IMR-90 (cell line): ENCODE measurements at regions not wholly inside any gene's neighbourhood (a gene's known extent, or its start where the extent isn't known, plus 50 kb on each side); places are given as distances from the start of the nearest gene placed in this dataset.

Source experiments
- ATAC-seq: fragments of 200-7000 bp; cut with Tn5 transposase; 2 replicates; pipeline ENCODE4 v1.9.1; 2020; ENCODE audit warnings: low read depth, mild to moderate bottlenecking, moderate library complexity
- BruUV-seq: library from RNA; stranded (reverse); fragments of 400-500 nt; replicated peaks from 2 replicates; lab custom pipeline; 2021; lab: Mats Ljungman, UMichigan
- CTCF ChIA-PET: fragments of 300-600 bp; formaldehyde crosslinking; extraction: SDS; loops from one replicate; lab custom pipeline; 2021; ENCODE audit warnings: antibody characterized with exemption; lab: Yijun Ruan, JAX
- POLR2A ChIA-PET: fragments of 300-600 bp; sonication (Branson Sonifier 250); formaldehyde crosslinking; loops from one replicate; lab custom pipeline; 2022; ENCODE audit warnings: antibody characterized with exemption; ENCODE audit not compliant: unreplicated experiment; lab: Charles Lee
- DNase-seq: peaks from one replicate; pipeline ENCODE4 v3.0.0; 2013
- H2AFZ ChIP-seq: replicated peaks from 2 replicates; pipeline ENCODE3; 2013; ENCODE audit warnings: low read length, mild to moderate bottlenecking; ENCODE audit not compliant: poor library complexity
- H2AK5ac ChIP-seq: 2 replicates; pipeline ENCODE4 v1.6.1; 2013; ENCODE audit warnings: low read depth, low read length, inconsistent platforms
- H2AK9ac ChIP-seq: replicated peaks from 2 replicates; pipeline ENCODE3; 2013; ENCODE audit warnings: mild to moderate bottlenecking, low read depth, low read length, moderate library complexity; ENCODE audit not compliant: poor library complexity
- H2BK120ac ChIP-seq: 2 replicates; pipeline ENCODE4 v1.6.1; 2013; ENCODE audit warnings: low read depth, low read length, inconsistent platforms
- H2BK15ac ChIP-seq: 3 replicates; pipeline ENCODE4 v1.6.1; 2013; ENCODE audit warnings: low read depth, low read length, inconsistent platforms
- H2BK20ac ChIP-seq: 2 replicates; pipeline ENCODE4 v1.6.1; 2013; ENCODE audit warnings: low read depth, mild to moderate bottlenecking, inconsistent platforms, low read length, moderate library complexity
- H2BK5ac ChIP-seq: 2 replicates; pipeline ENCODE4 v1.6.1; 2013; ENCODE audit warnings: mild to moderate bottlenecking, low read depth, low read length, inconsistent platforms; ENCODE audit not compliant: poor library complexity, severe bottlenecking
- H3K14ac ChIP-seq: replicated peaks from 2 replicates; pipeline ENCODE4 v1.6.1; 2013; ENCODE audit warnings: low read depth, low read length, inconsistent platforms
- H3K18ac ChIP-seq: 2 replicates; pipeline ENCODE4 v1.6.1; 2013; ENCODE audit warnings: low read depth, low read length, control low read depth
- H3K23ac ChIP-seq: 2 replicates; pipeline ENCODE4 v1.6.1; 2013; ENCODE audit warnings: low read depth, low read length, inconsistent platforms
- H3K27ac ChIP-seq: 2 replicates; pipeline ENCODE4 v1.5.1; 2013; ENCODE audit warnings: mild to moderate bottlenecking, control low read depth, low read length; ENCODE audit not compliant: insufficient read depth
- H3K27me3 ChIP-seq: 2 replicates; pipeline ENCODE4 v1.6.1; 2013; ENCODE audit warnings: low read length; ENCODE audit not compliant: control insufficient read depth, insufficient read depth
- H3K36me3 ChIP-seq: 2 replicates; pipeline ENCODE4 v1.6.1; 2013; ENCODE audit warnings: low read length, mixed read lengths; ENCODE audit not compliant: control insufficient read depth, insufficient read depth
- H3K4ac ChIP-seq: 2 replicates; pipeline ENCODE4 v1.6.1; 2013; ENCODE audit warnings: low read depth, low read length, inconsistent platforms
- H3K4me1 ChIP-seq: 2 replicates; pipeline ENCODE4 v1.6.1; 2013; ENCODE audit warnings: low read length, mixed read lengths; ENCODE audit not compliant: control insufficient read depth, insufficient read depth
- H3K4me2 ChIP-seq: 2 replicates; pipeline ENCODE4 v1.6.1; 2013; ENCODE audit warnings: low read depth, mild to moderate bottlenecking, control low read depth, low read length, moderate library complexity
- H3K4me3 ChIP-seq: 2 replicates; pipeline ENCODE4 v1.5.1; 2013; ENCODE audit warnings: low read depth, mild to moderate bottlenecking, control low read depth, low read length, moderate library complexity; ENCODE audit not compliant: insufficient read depth
- H3K56ac ChIP-seq: 2 replicates; pipeline ENCODE4 v1.6.1; 2013; ENCODE audit warnings: low read length, inconsistent platforms; ENCODE audit not compliant: insufficient read depth; ENCODE audit errors: extremely low read depth
- H3K79me1 ChIP-seq, 2 experiments: 2 replicates each; pipeline ENCODE4 v1.6.1; 2013; ENCODE audit warnings: low read length in 2 of 2, inconsistent platforms in 1 of 2, low read depth in 1 of 2
- H3K9ac ChIP-seq: 2 replicates; pipeline ENCODE4 v1.6.1; 2013; ENCODE audit warnings: low read depth, low read length, control low read depth
- H3K9me1 ChIP-seq: 2 replicates; pipeline ENCODE4 v1.6.1; 2013; ENCODE audit warnings: low read length, inconsistent platforms; ENCODE audit not compliant: insufficient read depth
- H3K9me3 ChIP-seq: 2 replicates; pipeline ENCODE4 v1.6.1; 2013; ENCODE audit warnings: low read length; ENCODE audit not compliant: control insufficient read depth, insufficient read depth
- H4K20me1 ChIP-seq: 2 replicates; pipeline ENCODE4 v1.6.1; 2013; ENCODE audit warnings: low read length, inconsistent platforms; ENCODE audit not compliant: insufficient read depth
- H4K5ac ChIP-seq: 2 replicates; pipeline ENCODE4 v1.6.1; 2013; ENCODE audit warnings: mild to moderate bottlenecking, low read depth, low read length, control low read depth
- H4K8ac ChIP-seq, 2 experiments: 2 replicates each; pipeline ENCODE4 v1.6.1; 2013; ENCODE audit warnings: low read depth in 2 of 2, low read length in 2 of 2, control low read depth in 1 of 2, inconsistent platforms in 1 of 2
- H4K91ac ChIP-seq: 2 replicates; pipeline ENCODE4 v1.6.1; 2013; ENCODE audit warnings: low read depth, low read length, inconsistent platforms; ENCODE audit not compliant: insufficient read depth
- BHLHE40 ChIP-seq: fragments of 150-350 bp; IDR thresholded peaks from 2 replicates; pipeline ENCODE4 v1.6.1; 2016; ENCODE audit warnings: mild to moderate bottlenecking, low read depth, low read length
- CEBPB ChIP-seq: IDR thresholded peaks from 2 replicates; pipeline ENCODE4 v1.6.1; 2012; ENCODE audit warnings: low read depth, low read length, improper control_type of control experiment
- MAFK ChIP-seq: IDR thresholded peaks from 2 replicates; pipeline ENCODE4 v1.6.1; 2012; ENCODE audit warnings: low read depth, low read length, improper control_type of control experiment
- MXI1 ChIP-seq: IDR thresholded peaks from 2 replicates; pipeline ENCODE4 v1.6.1; 2012; ENCODE audit warnings: low read depth, mild to moderate bottlenecking, low read length, moderate library complexity, borderline replicate concordance
- NFE2L2 ChIP-seq: fragments of 150-350 bp; IDR thresholded peaks from 2 replicates; pipeline ENCODE4 v1.6.1; 2016; ENCODE audit warnings: low read depth, mild to moderate bottlenecking, low read length
- POLR2A ChIP-seq: IDR thresholded peaks from 2 replicates; pipeline ENCODE4 v1.6.1; 2012; ENCODE audit warnings: mild to moderate bottlenecking, low read depth, low read length
- RFX5 ChIP-seq: IDR thresholded peaks from 2 replicates; pipeline ENCODE4 v1.8.0; 2012; ENCODE audit warnings: low read depth, mild to moderate bottlenecking, low read length, moderate library complexity
- USF2 ChIP-seq: fragments of 150-350 bp; IDR thresholded peaks from 2 replicates; pipeline ENCODE4 v1.6.1; 2017; ENCODE audit warnings: mild to moderate bottlenecking, antibody characterized with exemption, low read length, low read depth
- WGBS, 2 experiments: methylation state at CpG; one replicate each; pipeline versions ENCODE4 v1.1.5 to v1.1.7; 2013; ENCODE audit warnings: missing lambda C conversion rate in 2 of 2; ENCODE audit not compliant: insufficient read length in 1 of 2; ENCODE audit errors: extremely low coverage in 2 of 2; 5-methylcytosine and 5-hydroxymethylcytosine counted together
- dilution Hi-C: fragments of 300-500 bp; cut with HindIII; formaldehyde crosslinking; loops from one replicate; pipeline ENCODE4 v1.14.3; 2018; ENCODE audit warnings: low sequenced_read_pairs; ENCODE audit not compliant: unreplicated experiment
- in situ Hi-C: fragments of 300-500 bp; cut with MboI; formaldehyde crosslinking; loops from 3 replicates; pipeline ENCODE4 v1.14.3; 2019; ENCODE audit warnings: low sequenced_read_pairs, inconsistent platforms, mixed read lengths
- intact Hi-C: fragments of 100-400 bp; cut with micrococcal nuclease; formaldehyde crosslinking; loops from 2 replicates; pipeline ENCODE4 v1.10.0; 2022

- no peak overlapping the region for H3K9ac ChIP-seq
- intact Hi-C loops, result no loop called here
- WGBS, 2 experiments, result no CpG with 5 or more reads among the region's 1 CpG
Observed at GRCh38 chr18:14014456-14014855, 99.1 kb upstream of the MC2R start.

More at GRCh38 chr18:14014456-14014855, 99.1 kb upstream of the MC2R start:
- Histone ChIP-seq H4K91ac (no peak overlapping the region), H3K4me2 (no peak overlapping the region), H4K20me1 (no peaks in the 10 kb centered on the region), H3K14ac (no peak overlapping the region), H3K9me1 (no peaks in the 10 kb centered on the region), H3K36me3 (no peaks in the 10 kb centered on the region), H3K9me3 (peaks cover 10% of the 10 kb centered on the region), H3K4ac (no peak overlapping the region), H3K27me3 (no peaks in the 10 kb centered on the region), H2AK9ac (no peak overlapping the region), H4K8ac (no peak overlapping the region), H3K23ac (no peak overlapping the region), H2AK5ac (no peak overlapping the region), H2BK120ac (no peak overlapping the region), H2BK20ac (no peak overlapping the region), H3K27ac (no peak overlapping the region), H3K79me1 (no peaks in the 10 kb centered on the region), H2BK15ac (no peak overlapping the region), H3K4me3 (no peak overlapping the region), H2BK5ac (no peak overlapping the region), H3K18ac (no peak overlapping the region), H2AFZ (no peak overlapping the region), H3K4me1 (no peaks in the 10 kb centered on the region), H3K56ac (no peak overlapping the region), H4K5ac (no peak overlapping the region)
- TF ChIP-seq MXI1 (no peak), MAFK (no peak), USF2 (no peak), BHLHE40 (no peak), NFE2L2 (no peak), RFX5 (no peak), POLR2A (no peak), CEBPB (no peak)
- DNase-seq, result no peak
- dilution Hi-C loops (no loop called here), in situ Hi-C loops (no loop called here)
- ChIA-PET CTCF (no interaction called here), POLR2A (no interaction called here)
- no TSS peak for BruUV-seq
- ATAC-seq, result no peak
